Neutrophil (primary cell): ENCODE measurements at regions not wholly inside any gene's neighbourhood (a gene's known extent, or its start where the extent isn't known, plus 50 kb on each side); places are given as distances from the start of the nearest gene placed in this dataset.
"Not testable (repeated sequence)": the region's sequence is repeated elsewhere in the genome, so short reads cannot be mapped to it uniquely, and the experiment has no call there.

Source experiments
- H3K27ac ChIP-seq: fragments of 200-600 bp; sonication (generic); 2 replicates; pipeline ENCODE4 v1.5.1; 2016; ENCODE audit warnings: mild to moderate bottlenecking, moderate library complexity
- H3K27me3 ChIP-seq: fragments of 200-600 bp; sonication (generic); 2 replicates; pipeline ENCODE4 v1.6.0; 2016; ENCODE audit warnings: mild to moderate bottlenecking
- H3K36me3 ChIP-seq: fragments of 200-600 bp; sonication (generic); 2 replicates; pipeline ENCODE4 v1.5.1; 2017
- H3K4me1 ChIP-seq, 2 experiments: fragments of 200-600 bp in 1 of 2; sonication (generic) in 1 of 2; 1 replicate in 1 of 2; 2 replicates in 1 of 2; pipeline versions ENCODE4 v1.5.1 to v1.6.1; 2013 to 2016; ENCODE audit warnings: low read depth in 1 of 2, low read length in 1 of 2, mild to moderate bottlenecking in 1 of 2, moderate library complexity in 1 of 2; ENCODE audit not compliant: control insufficient read depth in 1 of 2, insufficient read depth in 1 of 2
- H3K4me3 ChIP-seq, 2 experiments: fragments of 200-600 bp in 1 of 2; sonication (generic) in 1 of 2; 1 replicate in 1 of 2; 2 replicates in 1 of 2; pipeline ENCODE4 v1.5.1; 2013 to 2016; ENCODE audit warnings: low read depth in 1 of 2, low read length in 1 of 2, mild to moderate bottlenecking in 1 of 2, moderate library complexity in 1 of 2
- H3K9me3 ChIP-seq: fragments of 200-600 bp; sonication (generic); 2 replicates; pipeline ENCODE4 v1.5.1; 2016
- CTCF ChIP-seq: fragments of 200-600 bp; sonication (generic); IDR thresholded peaks from 2 replicates; pipeline ENCODE4 v1.5.1; 2016; ENCODE audit warnings: antibody characterized with exemption

GRCh38 chr7:10455936-10456335, 517.7 kb upstream of the PHF14 start:
- no peaks in the 10 kb centered on the region for H3K36me3 ChIP-seq
- H3K27ac ChIP-seq, result no peak overlapping the region
- no peak for TF ChIP-seq CTCF
- no peaks in the 10 kb centered on the region for H3K27me3 ChIP-seq
- H3K4me3 ChIP-seq, result no peak overlapping the region
- no peaks in the 10 kb centered on the region for H3K4me1 ChIP-seq
- no peaks in the 10 kb centered on the region for H3K9me3 ChIP-seq

GRCh38 chr7:10460474-10460873, 513.2 kb upstream of the PHF14 start:
- no peak for TF ChIP-seq CTCF
- Histone ChIP-seq H3K27me3 (no peaks in the 10 kb centered on the region), H3K9me3 (no peaks in the 10 kb centered on the region)

GRCh38 chr7:10463701-10464100, 510.0 kb upstream of the PHF14 start:
- Histone ChIP-seq H3K36me3 (no peaks in the 10 kb centered on the region), H3K9me3 (no peaks in the 10 kb centered on the region), H3K4me3 (no peak overlapping the region), H3K4me1 (no peaks in the 10 kb centered on the region), H3K27me3 (no peaks in the 10 kb centered on the region), H3K27ac (no peak overlapping the region)
- TF ChIP-seq CTCF, result no peak

More at GRCh38 chr7:10460474-10460873, 513.2 kb upstream of the PHF14 start:
- Histone ChIP-seq H3K4me3 (no peak overlapping the region), H3K36me3 (no peaks in the 10 kb centered on the region), H3K4me1 (no peaks in the 10 kb centered on the region), H3K27ac (no peak overlapping the region)

- not testable (repeated sequence) for H3K27me3 ChIP-seq, H3K4me3 ChIP-seq, H3K4me1 ChIP-seq, H3K27ac ChIP-seq, H3K36me3 ChIP-seq, H3K9me3 ChIP-seq
Observed at GRCh38 chr7:10465536-10465935, 508.1 kb upstream of the PHF14 start.

GRCh38 chr7:10468908-10469307, 504.8 kb upstream of the PHF14 start:
- Histone ChIP-seq H3K36me3 (no peaks in the 10 kb centered on the region), H3K27me3 (no peaks in the 10 kb centered on the region), H3K4me3 (no peak overlapping the region), H3K9me3 (no peaks in the 10 kb centered on the region), H3K27ac (no peak overlapping the region), H3K4me1 (no peaks in the 10 kb centered on the region)
- no peak for TF ChIP-seq CTCF

- Histone ChIP-seq H3K9me3 (no peaks in the 10 kb centered on the region), H3K27ac (no peak overlapping the region), H3K27me3 (no peaks in the 10 kb centered on the region), H3K4me3 (no peak overlapping the region), H3K36me3 (no peaks in the 10 kb centered on the region), H3K4me1 (no peaks in the 10 kb centered on the region)
- no peak for TF ChIP-seq CTCF
Observed at GRCh38 chr7:10469476-10469875, 504.2 kb upstream of the PHF14 start.
